ENCODE measurements at regions not wholly inside any gene's neighbourhood (a gene's known extent, or its start where the extent isn't known, plus 50 kb on each side); places are given as distances from the start of the nearest gene placed in this dataset.

GRCh38 chr3:557972-558371, 361.4 kb downstream of the CHL1 start:
- TF ChIP-seq YY1 (IDR thresholded peaks at IDR 0.05; ENCODE audit: insufficient read depth, insufficient read length) (no peak), ZNF274 (IDR thresholded peaks at IDR 0.05; ENCODE audit: low read depth, low read length) (no peak)

Measured in NT2/D1 (cell line).